ENCODE measurements at regions not wholly inside any gene's neighbourhood (a gene's known extent, or its start where the extent isn't known, plus 50 kb on each side); places are given as distances from the start of the nearest gene placed in this dataset.

DNA sequence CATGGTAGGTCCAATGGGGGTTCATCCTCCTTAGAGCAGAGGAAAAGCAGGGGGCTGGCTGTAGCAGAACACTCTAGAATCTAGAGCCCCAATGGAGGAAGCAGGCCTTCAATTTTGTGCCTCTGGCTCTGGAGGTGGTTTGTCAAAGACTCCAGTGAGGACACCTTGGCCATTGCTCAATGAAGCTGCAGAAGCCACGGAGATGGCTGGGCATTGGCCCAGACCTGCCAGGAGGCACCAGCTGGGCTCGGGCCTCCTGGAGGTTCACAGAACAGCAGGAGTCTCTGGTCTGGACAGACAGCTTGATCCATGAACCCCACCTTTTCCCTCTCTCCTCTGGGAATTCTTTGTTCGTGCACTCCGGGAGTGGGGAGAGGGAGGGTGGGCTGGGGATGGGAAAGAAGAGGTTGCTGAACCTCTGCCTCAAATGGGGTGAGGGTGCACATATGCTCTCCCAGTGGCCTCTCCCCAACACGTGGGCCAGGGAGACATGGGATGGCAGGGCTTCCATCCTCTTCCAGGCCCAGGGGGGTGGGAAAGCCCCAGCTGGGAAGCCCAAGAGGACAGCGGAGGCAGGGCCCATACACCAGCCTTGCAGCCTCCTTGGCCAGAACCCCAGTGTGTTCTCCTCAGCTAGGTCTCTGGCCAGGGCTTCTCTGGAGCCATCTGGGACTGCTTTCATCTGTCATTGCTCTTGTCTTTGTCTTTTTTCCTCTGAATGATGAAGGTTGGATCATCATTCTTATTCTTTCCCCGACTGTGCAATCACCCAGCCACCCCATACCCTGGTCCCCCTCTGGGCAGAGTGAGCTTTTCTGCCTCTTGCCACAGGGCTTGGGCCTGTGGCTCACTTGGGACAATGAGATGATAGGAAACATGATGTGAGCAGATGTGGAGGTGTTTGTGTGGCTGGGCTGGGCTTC lies 1019.4 kb downstream of the BRD1 start:
- Mint-ChIP-seq H3K9me3 (no peaks in the 10 kb centered on the region), H3K27ac (no peak overlapping the region), H3K27me3 (peaks cover 6 to 12% of the 10 kb centered on the region in 2 donors), H3K4me1 (no peaks in the 10 kb centered on the region), H3K36me3 (no peaks in the 10 kb centered on the region), H3K4me3 (no peak overlapping the region)
- POLR2A ChIA-PET: no interaction called here
- Histone ChIP-seq H3K4me1 (ENCODE audit: control insufficient read depth in 1 of 2, extremely low read depth in 1 of 2, insufficient read depth in 2 of 2, low read length in 2 of 2) (no peaks in the 10 kb centered on the region), H3K27ac (ENCODE audit: low read length) (no peak overlapping the region), H3K4me3 (ENCODE audit: control insufficient read depth in 1 of 2, extremely low read depth in 1 of 2, low read length in 1 of 2) (no peak overlapping the region), H3K27me3 (replicated peaks in 1 of 2; ENCODE audit: control insufficient read depth in 2 of 2, extremely low read depth in 1 of 2, insufficient read depth in 2 of 2, low read length in 1 of 2) (peaks cover 0 to 4% of the 10 kb centered on the region in 2 experiments), H3K36me3 (ENCODE audit: control insufficient read depth in 2 of 2, extremely low read depth in 1 of 2, insufficient read depth in 1 of 2, low read length in 1 of 2) (no peaks in the 10 kb centered on the region), H3K9me3 (no peaks in the 10 kb centered on the region)
- DNase-seq (no peak), ATAC-seq (replicated peaks in 1 of 4) (no peak)
- WGBS (ENCODE audit: insufficient coverage): 59% methylated on average over 2 of the region's 7 CpGs
- CTCF ChIA-PET: interaction anchor here in 1 of 2 donors (0.5 kb wide), 1 partner anchor 446 kb away, joined by 4 read pairs; no protein-coding TSS in a partner anchor

DNA sequence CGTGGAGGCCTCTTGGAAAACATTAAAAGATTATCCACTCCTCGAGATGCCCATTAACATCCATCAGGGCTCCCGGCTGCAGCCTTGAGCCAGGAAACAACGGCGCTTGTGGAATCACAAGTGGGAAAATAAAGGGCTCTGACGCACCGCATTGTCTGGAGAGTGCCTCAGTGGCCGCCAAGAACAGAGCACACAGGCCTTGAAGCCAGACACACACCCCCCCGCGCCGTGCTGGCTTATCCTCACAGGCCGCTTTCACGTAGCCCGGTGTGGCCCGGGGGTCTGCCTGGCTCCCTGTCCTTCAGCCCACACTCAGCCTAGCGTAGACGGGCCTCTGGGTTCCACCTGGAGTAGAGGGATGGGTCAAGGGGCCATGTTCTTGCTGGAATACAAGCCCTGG lies 1020.5 kb downstream of the BRD1 start:
- DNase-seq: no peak
- no peaks in the 10 kb centered on the region for H3K4me1 ChIP-seq (ENCODE audit: control insufficient read depth in 1 of 2, extremely low read depth in 1 of 2, insufficient read depth in 2 of 2, low read length in 2 of 2)
- H3K27me3 ChIP-seq (replicated peaks in 1 of 2; ENCODE audit: control insufficient read depth in 2 of 2, extremely low read depth in 1 of 2, insufficient read depth in 2 of 2, low read length in 1 of 2): peaks cover 0 to 6% of the 10 kb centered on the region in 2 experiments
- WGBS (ENCODE audit: insufficient coverage): 94% methylated on average over 17 of the region's 17 CpGs
- no peaks in the 10 kb centered on the region for H3K9me3 ChIP-seq
- no peak overlapping the region for H3K27ac ChIP-seq (ENCODE audit: low read length)
- Mint-ChIP-seq H3K4me1 (no peaks in the 10 kb centered on the region), H3K36me3 (no peaks in the 10 kb centered on the region), H3K27ac (no peak overlapping the region), H3K27me3 (peaks cover 6 to 12% of the 10 kb centered on the region in 2 donors), H3K4me3 (no peak overlapping the region), H3K9me3 (no peaks in the 10 kb centered on the region)
- H3K4me3 ChIP-seq (ENCODE audit: control insufficient read depth in 1 of 2, extremely low read depth in 1 of 2, low read length in 1 of 2): no peak overlapping the region
- ChIA-PET POLR2A (no interaction called here), CTCF (no interaction called here)
- H3K36me3 ChIP-seq (ENCODE audit: control insufficient read depth in 2 of 2, extremely low read depth in 1 of 2, insufficient read depth in 1 of 2, low read length in 1 of 2): no peaks in the 10 kb centered on the region
- no peak for ATAC-seq (replicated peaks in 1 of 4)

DNA sequence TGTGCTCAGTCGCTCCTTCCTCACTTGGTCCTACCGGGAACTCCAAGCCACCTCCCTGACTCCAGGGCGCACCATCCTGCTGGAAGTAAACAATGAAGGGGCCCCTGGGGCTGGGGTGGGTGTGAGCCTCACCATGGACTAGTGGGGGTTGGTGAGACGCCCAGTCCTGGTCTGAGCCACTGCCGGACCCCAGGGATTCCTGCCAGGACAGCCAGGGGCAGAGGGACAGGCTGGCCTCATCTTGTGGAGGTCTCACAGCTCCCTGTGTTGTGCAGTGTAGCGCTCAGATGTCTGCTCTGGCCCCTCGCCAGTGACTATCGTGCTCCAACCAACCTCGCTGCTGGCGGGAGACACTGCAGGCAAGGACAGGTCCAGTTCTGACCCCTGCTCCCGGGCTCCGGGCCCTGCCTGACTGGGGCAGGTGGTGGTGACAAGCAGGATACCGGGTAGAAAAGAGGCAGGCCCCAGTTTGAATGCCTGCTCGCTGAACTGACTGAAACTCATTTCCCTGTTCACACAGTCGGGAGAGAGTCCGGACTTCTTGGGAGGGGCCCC lies 1021.4 kb downstream of the BRD1 start:
- no peaks in the 10 kb centered on the region for H3K9me3 ChIP-seq
- no peak for ATAC-seq (replicated peaks in 1 of 4)
- no peaks in the 10 kb centered on the region for H3K36me3 ChIP-seq (ENCODE audit: control insufficient read depth in 2 of 2, extremely low read depth in 1 of 2, insufficient read depth in 1 of 2, low read length in 1 of 2)
- no peak overlapping the region for H3K27ac ChIP-seq (ENCODE audit: low read length)
- H3K4me3 ChIP-seq (ENCODE audit: control insufficient read depth in 1 of 2, extremely low read depth in 1 of 2, low read length in 1 of 2): no peak overlapping the region
- H3K4me1 ChIP-seq (ENCODE audit: control insufficient read depth in 1 of 2, extremely low read depth in 1 of 2, insufficient read depth in 2 of 2, low read length in 2 of 2): no peaks in the 10 kb centered on the region
- no peak overlapping the region for H3K27ac Mint-ChIP-seq
- H3K36me3 Mint-ChIP-seq: no peaks in the 10 kb centered on the region
- no peaks in the 10 kb centered on the region for H3K9me3 Mint-ChIP-seq
- H3K4me3 Mint-ChIP-seq: no peak overlapping the region
- ChIA-PET POLR2A (no interaction called here), CTCF (no interaction called here)
- no peak for DNase-seq
- H3K4me1 Mint-ChIP-seq: no peaks in the 10 kb centered on the region
- peaks cover 3 to 12% of the 10 kb centered on the region in 2 donors for H3K27me3 Mint-ChIP-seq
- peaks cover 0 to 6% of the 10 kb centered on the region in 2 experiments for H3K27me3 ChIP-seq (replicated peaks in 1 of 2; ENCODE audit: control insufficient read depth in 2 of 2, extremely low read depth in 1 of 2, insufficient read depth in 2 of 2, low read length in 1 of 2)
- WGBS (ENCODE audit: insufficient coverage): 77% methylated on average over 14 of the region's 16 CpGs

DNA sequence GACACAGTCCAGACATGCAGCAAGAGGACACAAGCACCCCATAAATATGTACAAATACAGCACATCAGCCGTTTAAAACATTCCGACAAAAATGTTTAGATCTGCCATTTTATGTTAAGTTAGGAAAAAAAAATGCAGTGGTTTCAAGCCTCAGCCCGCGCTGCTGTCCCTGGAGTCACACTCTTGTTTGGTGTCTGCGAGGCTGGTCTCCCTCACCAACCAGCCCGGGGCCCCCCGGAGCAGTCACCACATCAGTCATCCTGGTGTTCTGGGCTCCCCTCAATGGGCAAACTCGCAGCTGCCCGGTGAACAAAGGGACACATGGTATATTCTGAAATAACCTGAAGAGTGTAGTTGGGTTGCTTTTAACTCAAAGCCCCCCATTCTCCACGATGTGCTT lies 1022.2 kb downstream of the BRD1 start:
- Mint-ChIP-seq H3K9me3 (no peaks in the 10 kb centered on the region), H3K36me3 (no peaks in the 10 kb centered on the region), H3K27ac (no peak overlapping the region), H3K4me1 (no peaks in the 10 kb centered on the region), H3K27me3 (peaks cover 2 to 12% of the 10 kb centered on the region in 2 donors), H3K4me3 (no peak overlapping the region)
- Histone ChIP-seq H3K4me1 (ENCODE audit: control insufficient read depth in 1 of 2, extremely low read depth in 1 of 2, insufficient read depth in 2 of 2, low read length in 2 of 2) (no peaks in the 10 kb centered on the region), H3K27me3 (replicated peaks in 1 of 2; ENCODE audit: control insufficient read depth in 2 of 2, extremely low read depth in 1 of 2, insufficient read depth in 2 of 2, low read length in 1 of 2) (peaks cover 0 to 6% of the 10 kb centered on the region in 2 experiments), H3K27ac (ENCODE audit: low read length) (no peak overlapping the region), H3K36me3 (ENCODE audit: control insufficient read depth in 2 of 2, extremely low read depth in 1 of 2, insufficient read depth in 1 of 2, low read length in 1 of 2) (no peaks in the 10 kb centered on the region), H3K9me3 (no peaks in the 10 kb centered on the region), H3K4me3 (ENCODE audit: control insufficient read depth in 1 of 2, extremely low read depth in 1 of 2, low read length in 1 of 2) (no peak overlapping the region)
- ChIA-PET CTCF (no interaction called here), POLR2A (no interaction called here)
- ATAC-seq (replicated peaks in 1 of 4) (no peak), DNase-seq (no peak)
- WGBS (ENCODE audit: insufficient coverage): 90% methylated on average over 2 of the region's 10 CpGs

DNA sequence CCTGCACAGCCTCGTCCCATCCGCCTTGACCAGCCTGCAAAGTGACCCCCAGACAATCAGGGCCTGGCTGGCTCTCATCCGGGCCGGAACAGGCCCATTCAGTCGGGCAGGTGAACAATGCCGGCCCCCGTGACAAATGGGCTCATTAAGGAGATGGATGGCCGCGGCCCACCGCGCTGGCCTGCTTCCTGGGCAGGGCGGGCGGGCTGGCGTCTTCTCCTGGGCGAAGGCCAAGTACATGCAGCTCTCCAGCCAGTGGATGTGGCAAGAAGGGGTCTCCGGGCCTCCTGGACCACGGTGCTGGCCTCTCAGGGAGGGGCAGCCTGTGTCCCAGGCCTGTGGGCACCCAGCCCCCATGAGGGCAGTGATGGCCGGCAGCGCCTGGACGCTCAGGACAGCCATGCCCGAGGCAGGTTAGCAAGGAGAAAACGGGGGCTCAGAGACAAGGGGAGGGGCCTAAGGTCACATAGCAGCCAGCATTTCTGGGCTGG lies 1022.8 kb downstream of the BRD1 start:
- no peak for ATAC-seq (replicated peaks in 1 of 4)
- H3K27me3 Mint-ChIP-seq: peaks cover 2 to 12% of the 10 kb centered on the region in 2 donors

DNA sequence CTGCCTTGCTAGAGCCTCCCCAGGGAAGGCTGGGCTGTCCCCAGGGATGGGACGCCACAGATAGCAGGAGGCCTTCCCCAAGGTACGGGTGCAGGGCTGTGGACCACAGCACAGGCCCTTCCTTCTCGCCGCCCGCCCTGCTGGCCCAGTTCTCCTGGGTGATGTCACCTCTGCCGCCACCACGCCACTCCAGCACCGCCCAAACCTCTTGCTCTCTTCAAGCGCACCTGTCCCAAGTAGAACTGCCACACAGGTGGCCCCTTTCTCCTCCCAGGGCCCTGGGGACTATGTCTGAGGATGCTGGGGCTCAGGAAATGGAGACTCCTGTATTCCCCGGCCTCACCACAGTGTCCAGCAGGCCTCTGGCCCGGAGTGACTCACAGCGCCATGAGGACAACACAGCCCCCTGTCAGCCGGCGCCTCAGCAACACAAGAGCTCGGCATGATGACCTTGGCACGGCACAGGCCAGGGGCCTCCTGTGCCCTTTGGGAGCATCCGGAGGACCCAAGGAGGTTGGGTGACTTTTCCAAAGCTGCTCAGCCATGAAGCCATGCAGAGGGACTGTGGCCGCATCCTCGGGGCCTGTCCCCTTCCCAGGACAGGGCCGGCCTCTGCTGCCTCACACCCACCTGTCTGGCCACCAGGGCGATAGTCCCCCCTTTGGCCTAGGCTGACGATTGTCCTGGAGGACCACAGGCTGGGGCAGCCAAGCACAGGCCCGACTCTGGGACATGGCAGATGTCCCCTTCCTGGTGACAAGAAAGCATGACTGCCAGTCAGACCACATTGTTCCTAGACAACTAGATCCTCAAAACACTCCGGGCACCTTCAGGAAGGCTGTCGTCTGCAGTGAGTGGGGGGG lies 1023.5 kb downstream of the BRD1 start:
- Histone ChIP-seq H3K4me1 (ENCODE audit: control insufficient read depth in 1 of 2, extremely low read depth in 1 of 2, insufficient read depth in 2 of 2, low read length in 2 of 2) (no peaks in the 10 kb centered on the region), H3K9me3 (no peaks in the 10 kb centered on the region), H3K27me3 (replicated peaks in 1 of 2; ENCODE audit: control insufficient read depth in 2 of 2, extremely low read depth in 1 of 2, insufficient read depth in 2 of 2, low read length in 1 of 2) (peaks cover 0 to 16% of the 10 kb centered on the region in 2 experiments), H3K4me3 (ENCODE audit: control insufficient read depth in 1 of 2, extremely low read depth in 1 of 2, low read length in 1 of 2) (no peak overlapping the region), H3K36me3 (ENCODE audit: control insufficient read depth in 2 of 2, extremely low read depth in 1 of 2, insufficient read depth in 1 of 2, low read length in 1 of 2) (no peaks in the 10 kb centered on the region), H3K27ac (ENCODE audit: low read length) (no peak overlapping the region)
- DNase-seq (no peak), ATAC-seq (replicated peaks in 1 of 4) (no peak)
- POLR2A ChIA-PET: no interaction called here
- CTCF ChIA-PET: no interaction called here
- H3K36me3 Mint-ChIP-seq: no peaks in the 10 kb centered on the region
- no peak overlapping the region for H3K27ac Mint-ChIP-seq
- WGBS (ENCODE audit: insufficient coverage): 82% methylated on average over 21 of the region's 25 CpGs
- peaks cover 2 to 10% of the 10 kb centered on the region in 2 donors for H3K27me3 Mint-ChIP-seq
- H3K4me1 Mint-ChIP-seq: no peaks in the 10 kb centered on the region
- H3K9me3 Mint-ChIP-seq: no peaks in the 10 kb centered on the region
- no peak overlapping the region for H3K4me3 Mint-ChIP-seq

More for the DNA sequence above, 1022.8 kb downstream of the BRD1 start:
- H3K4me3 ChIP-seq (ENCODE audit: control insufficient read depth in 1 of 2, extremely low read depth in 1 of 2, low read length in 1 of 2): no peak overlapping the region
- Mint-ChIP-seq H3K4me3 (no peak overlapping the region), H3K9me3 (no peaks in the 10 kb centered on the region), H3K4me1 (no peaks in the 10 kb centered on the region), H3K27ac (no peak overlapping the region), H3K36me3 (no peaks in the 10 kb centered on the region)
- H3K27ac ChIP-seq (ENCODE audit: low read length): no peak overlapping the region
- ChIA-PET CTCF (no interaction called here), POLR2A (no interaction called here)
- WGBS (ENCODE audit: insufficient coverage): 76% methylated on average over 22 of the region's 22 CpGs
- H3K36me3 ChIP-seq (ENCODE audit: control insufficient read depth in 2 of 2, extremely low read depth in 1 of 2, insufficient read depth in 1 of 2, low read length in 1 of 2): no peaks in the 10 kb centered on the region
- peaks cover 0 to 11% of the 10 kb centered on the region in 2 experiments for H3K27me3 ChIP-seq (replicated peaks in 1 of 2; ENCODE audit: control insufficient read depth in 2 of 2, extremely low read depth in 1 of 2, insufficient read depth in 2 of 2, low read length in 1 of 2)
- no peaks in the 10 kb centered on the region for H3K9me3 ChIP-seq
- H3K4me1 ChIP-seq (ENCODE audit: control insufficient read depth in 1 of 2, extremely low read depth in 1 of 2, insufficient read depth in 2 of 2, low read length in 2 of 2): no peaks in the 10 kb centered on the region
- DNase-seq: no peak

Data from T-cell (primary cell).